Neutrophil (primary cell): ENCODE measurements at regions not wholly inside any gene's neighbourhood (a gene's known extent, or its start where the extent isn't known, plus 50 kb on each side); places are given as distances from the start of the nearest gene placed in this dataset.

Experiments used
- H3K27ac ChIP-seq: fragments of 200-600 bp; sonication (generic); 2 replicates; pipeline ENCODE4 v1.5.1; 2016; ENCODE audit warnings: mild to moderate bottlenecking, moderate library complexity
- H3K27me3 ChIP-seq: fragments of 200-600 bp; sonication (generic); 2 replicates; pipeline ENCODE4 v1.6.0; 2016; ENCODE audit warnings: mild to moderate bottlenecking
- H3K36me3 ChIP-seq: fragments of 200-600 bp; sonication (generic); 2 replicates; pipeline ENCODE4 v1.5.1; 2017
- H3K4me1 ChIP-seq, 2 experiments: fragments of 200-600 bp in 1 of 2; sonication (generic) in 1 of 2; 1 replicate in 1 of 2; 2 replicates in 1 of 2; pipeline versions ENCODE4 v1.5.1 to v1.6.1; 2013 to 2016; ENCODE audit warnings: low read depth in 1 of 2, low read length in 1 of 2, mild to moderate bottlenecking in 1 of 2, moderate library complexity in 1 of 2; ENCODE audit not compliant: control insufficient read depth in 1 of 2, insufficient read depth in 1 of 2
- H3K4me3 ChIP-seq, 2 experiments: fragments of 200-600 bp in 1 of 2; sonication (generic) in 1 of 2; 1 replicate in 1 of 2; 2 replicates in 1 of 2; pipeline ENCODE4 v1.5.1; 2013 to 2016; ENCODE audit warnings: low read depth in 1 of 2, low read length in 1 of 2, mild to moderate bottlenecking in 1 of 2, moderate library complexity in 1 of 2
- H3K9me3 ChIP-seq: fragments of 200-600 bp; sonication (generic); 2 replicates; pipeline ENCODE4 v1.5.1; 2016
- CTCF ChIP-seq: fragments of 200-600 bp; sonication (generic); IDR thresholded peaks from 2 replicates; pipeline ENCODE4 v1.5.1; 2016; ENCODE audit warnings: antibody characterized with exemption

DNA sequence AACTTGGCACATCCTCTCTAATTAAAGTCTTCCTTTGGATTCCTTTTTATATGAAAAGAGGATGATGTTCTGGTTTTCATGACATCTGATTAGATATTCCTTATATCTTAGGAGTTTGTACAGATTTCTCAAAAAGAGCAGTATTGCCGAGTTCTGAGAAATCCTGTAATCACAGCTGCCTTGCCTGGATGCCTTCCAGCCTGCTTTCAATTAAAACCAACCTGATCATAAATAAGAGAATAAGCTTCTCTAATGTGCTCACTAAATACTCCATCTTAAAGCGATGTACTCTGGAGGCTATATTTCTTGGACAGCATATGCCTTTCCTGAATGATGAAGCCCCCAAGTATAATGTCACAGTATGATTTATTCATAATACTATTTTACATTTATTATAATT is 1203.8 kb upstream of the PIK3C3 start:
- TF ChIP-seq CTCF: no peak
- no peaks in the 10 kb centered on the region for H3K9me3 ChIP-seq
- H3K4me3 ChIP-seq: no peak overlapping the region
- no peaks in the 10 kb centered on the region for H3K27me3 ChIP-seq
- no peaks in the 10 kb centered on the region for H3K4me1 ChIP-seq
- H3K36me3 ChIP-seq: no peaks in the 10 kb centered on the region
- H3K27ac ChIP-seq: no peak overlapping the region

DNA sequence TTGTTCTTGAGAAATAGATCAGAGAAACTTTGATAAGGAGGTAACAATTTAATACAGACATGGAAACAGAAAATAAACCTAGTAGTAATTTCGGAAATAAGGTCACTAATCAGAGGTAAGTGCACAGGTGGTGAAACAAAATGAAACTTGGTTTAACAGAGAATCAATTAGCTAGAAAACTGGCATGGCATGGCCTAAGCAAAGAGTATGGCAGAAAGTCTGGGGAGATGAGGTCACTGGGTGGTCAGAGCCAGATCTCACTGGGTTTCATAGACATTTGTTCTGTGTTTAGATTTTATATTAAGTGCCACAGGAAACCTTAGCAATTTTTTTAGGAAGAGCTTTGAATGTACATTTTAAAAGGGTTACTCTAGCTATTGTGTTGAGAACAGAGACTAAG is 1216.0 kb upstream of the PIK3C3 start:
- Histone ChIP-seq H3K4me1 (no peaks in the 10 kb centered on the region), H3K9me3 (no peaks in the 10 kb centered on the region), H3K27ac (no peak overlapping the region), H3K36me3 (no peaks in the 10 kb centered on the region), H3K4me3 (no peak overlapping the region), H3K27me3 (no peaks in the 10 kb centered on the region)
- no peak for TF ChIP-seq CTCF

DNA sequence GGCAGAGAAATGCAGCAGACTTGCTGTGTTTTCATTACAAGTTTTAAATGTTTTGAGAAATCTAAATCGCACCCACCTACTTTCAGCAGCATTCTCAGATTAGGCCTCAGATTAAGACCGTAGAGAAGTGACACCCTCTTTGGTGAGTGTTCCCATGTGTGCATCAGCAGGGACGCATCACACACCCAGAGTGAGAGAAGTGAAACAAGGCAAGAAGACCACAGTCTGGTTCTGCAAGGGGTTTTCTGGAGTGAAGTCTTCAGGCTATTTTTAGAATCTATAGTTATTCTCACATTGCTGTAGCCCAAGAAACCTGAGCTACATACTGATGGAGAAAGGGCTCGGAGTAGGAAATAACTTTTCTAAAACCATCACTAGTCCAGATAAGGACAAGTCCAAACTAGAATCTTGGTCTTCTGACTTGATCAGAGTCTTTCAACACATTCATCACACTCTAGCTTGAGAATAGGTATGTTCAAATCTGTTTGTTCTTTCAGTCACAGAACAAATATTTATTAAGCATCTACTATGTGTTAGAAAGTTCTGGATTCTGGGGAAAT is 1216.6 kb upstream of the PIK3C3 start:
- Histone ChIP-seq H3K27ac (no peak overlapping the region), H3K27me3 (no peaks in the 10 kb centered on the region), H3K4me3 (no peak overlapping the region), H3K36me3 (no peaks in the 10 kb centered on the region), H3K4me1 (no peaks in the 10 kb centered on the region), H3K9me3 (no peaks in the 10 kb centered on the region)
- no peak for TF ChIP-seq CTCF

GRCh38 chr18:40708726-40709125 is 1246.3 kb upstream of the PIK3C3 start:
- Histone ChIP-seq H3K9me3 (no peaks in the 10 kb centered on the region), H3K27me3 (no peaks in the 10 kb centered on the region), H3K27ac (no peak overlapping the region), H3K36me3 (no peaks in the 10 kb centered on the region), H3K4me3 (no peak overlapping the region), H3K4me1 (no peaks in the 10 kb centered on the region)
- TF ChIP-seq CTCF: no peak

DNA sequence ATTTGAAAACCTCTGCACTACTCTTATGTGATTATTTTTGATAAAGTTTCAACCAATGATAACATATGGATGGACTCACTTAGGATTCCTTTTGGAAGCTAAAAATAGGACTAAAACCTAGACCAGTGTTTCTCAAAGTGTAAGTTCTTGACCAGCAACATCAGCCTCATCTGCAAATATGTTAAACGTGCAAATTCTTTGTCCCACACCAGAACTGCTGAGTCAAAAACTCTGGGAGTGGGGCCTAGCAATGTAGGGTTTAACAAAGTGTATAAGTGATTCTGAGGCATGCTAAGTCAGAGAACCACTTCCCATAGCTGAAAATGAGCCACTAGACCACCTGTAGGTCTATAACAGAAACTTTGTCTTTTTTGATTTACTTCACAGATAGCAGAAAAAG is 1247.2 kb upstream of the PIK3C3 start:
- H3K9me3 ChIP-seq: no peaks in the 10 kb centered on the region
- TF ChIP-seq CTCF: no peak
- H3K4me3 ChIP-seq: no peak overlapping the region
- no peaks in the 10 kb centered on the region for H3K4me1 ChIP-seq
- H3K27me3 ChIP-seq: no peaks in the 10 kb centered on the region
- H3K36me3 ChIP-seq: no peaks in the 10 kb centered on the region
- H3K27ac ChIP-seq: no peak overlapping the region

GRCh38 chr18:40698129-40698528 is 1256.9 kb upstream of the PIK3C3 start:
- Histone ChIP-seq H3K4me1 (no peaks in the 10 kb centered on the region), H3K9me3 (no peaks in the 10 kb centered on the region), H3K36me3 (no peaks in the 10 kb centered on the region), H3K27me3 (no peaks in the 10 kb centered on the region), H3K4me3 (no peak overlapping the region), H3K27ac (no peak overlapping the region)
- no peak for TF ChIP-seq CTCF
